H1 (cell line): ENCODE measurements at regions not wholly inside any gene's neighbourhood (a gene's known extent, or its start where the extent isn't known, plus 50 kb on each side); places are given as distances from the start of the nearest gene placed in this dataset.

Experiments
- CTCF ChIA-PET: fragments of 300-600 bp; sonication (Branson Sonifier 250); formaldehyde crosslinking; loops from one replicate; lab custom pipeline; 2021; ENCODE audit not compliant: partially characterized antibody; lab: Charles Lee
- POLR2A ChIA-PET: fragments of 300-600 bp; sonication (Branson Sonifier 250); formaldehyde crosslinking; loops from one replicate; lab custom pipeline; 2021; ENCODE audit warnings: inconsistent platforms; ENCODE audit not compliant: partially characterized antibody; lab: Charles Lee
- DNase-seq, 2 experiments: peaks; one replicate each; pipeline versions ENCODE4 v3.0.0 to v3.0.0-alpha.2; 2010 to 2022; ENCODE audit warnings: low spot score in 2 of 2, low read depth in 1 of 2, mixed read lengths in 1 of 2
- FAIRE-seq: peaks from 2 replicates; lab custom pipeline; 2011; peaks lifted over from hg19 to GRCh38; lab: Jason Lieb, UNC
- H2AFZ ChIP-seq: 2 replicates; pipeline ENCODE4 v1.8.1; 2012; ENCODE audit warnings: low read length, inconsistent platforms
- H2AK5ac ChIP-seq: 2 replicates; pipeline ENCODE4 v1.6.1; 2013; ENCODE audit warnings: low read depth, low read length
- H2BK120ac ChIP-seq: replicated peaks from 2 replicates; pipeline ENCODE3; 2013; ENCODE audit warnings: low read depth, low read length, inconsistent platforms
- H2BK12ac ChIP-seq: 2 replicates; pipeline ENCODE4 v1.6.1; 2013; ENCODE audit warnings: low read depth, low read length
- H2BK15ac ChIP-seq: 2 replicates; pipeline ENCODE4 v1.6.1; 2013; ENCODE audit warnings: low read length
- H2BK20ac ChIP-seq: 2 replicates; pipeline ENCODE4 v1.6.1; 2013; ENCODE audit warnings: low read length
- H2BK5ac ChIP-seq: 2 replicates; pipeline ENCODE4 v1.6.1; 2013; ENCODE audit warnings: low read depth, low read length
- H3K14ac ChIP-seq: 2 replicates; pipeline ENCODE4 v1.6.1; 2013; ENCODE audit warnings: inconsistent platforms; ENCODE audit not compliant: insufficient read length
- H3K18ac ChIP-seq: 2 replicates; pipeline ENCODE4 v1.6.1; 2013; ENCODE audit warnings: low read length; ENCODE audit errors: extremely low read depth
- H3K23ac ChIP-seq: 2 replicates; pipeline ENCODE4 v1.6.1; 2013; ENCODE audit warnings: inconsistent platforms; ENCODE audit not compliant: insufficient read length
- H3K23me2 ChIP-seq: 2 replicates; pipeline ENCODE4 v1.6.1; 2013; ENCODE audit warnings: low read depth, low read length
- H3K27ac ChIP-seq: 2 replicates; pipeline ENCODE4 v1.6.1; 2011; ENCODE audit warnings: low read depth, low read length, inconsistent platforms
- H3K27me3 ChIP-seq, 4 experiments: replicated peaks in 1 of 4; 1 replicate in 1 of 4; 2 replicates in 3 of 4; pipeline versions ENCODE4 v1.6.1 to v1.8.1; 2011 to 2013; ENCODE audit warnings: low read length in 3 of 4, mild to moderate bottlenecking in 3 of 4, inconsistent platforms in 2 of 4, mixed read lengths in 2 of 4, moderate library complexity in 1 of 4; ENCODE audit not compliant: control insufficient read depth in 3 of 4, insufficient read depth in 3 of 4; ENCODE audit errors: extremely low read depth in 1 of 4
- H3K36me3 ChIP-seq, 4 experiments: 2 replicates each; pipeline versions ENCODE4 v1.6.1 to v1.8.1; 2011 to 2013; ENCODE audit warnings: mild to moderate bottlenecking in 4 of 4, low read length in 3 of 4, moderate library complexity in 2 of 4, control low read depth in 1 of 4, inconsistent platforms in 1 of 4; ENCODE audit not compliant: insufficient read depth in 4 of 4, control insufficient read depth in 2 of 4
- H3K4ac ChIP-seq: replicated peaks from 2 replicates; pipeline ENCODE3; 2013; ENCODE audit warnings: low read length, low read depth, mixed read lengths, inconsistent platforms; ENCODE audit not compliant: insufficient read length
- H3K4me1 ChIP-seq, 4 experiments: replicated peaks in 1 of 4; 1 replicate in 1 of 4; 2 replicates in 3 of 4; pipeline versions ENCODE4 v1.6.1 to v1.8.1; 2011 to 2013; ENCODE audit warnings: low read length in 3 of 4, inconsistent platforms in 2 of 4, mixed read lengths in 1 of 4; ENCODE audit not compliant: insufficient read depth in 4 of 4, control insufficient read depth in 3 of 4
- H3K4me2 ChIP-seq, 2 experiments: 2 replicates each; pipeline versions ENCODE4 v1.6.1 to v1.8.1; 2011 to 2013; ENCODE audit warnings: low read depth in 2 of 2, low read length in 2 of 2, control low read depth in 1 of 2, inconsistent platforms in 1 of 2, mild to moderate bottlenecking in 1 of 2; ENCODE audit not compliant: insufficient read depth in 1 of 2
- H3K4me3 ChIP-seq, 4 experiments: fragments of 200-600, 300-600 bp in 1 of 4; sonication (generic), shearing (Covaris generic), sonication (Bioruptor Twin) in 1 of 4; 2 replicates each; pipeline versions ENCODE4 v1.5.1 to v1.8.1; 2011 to 2016; ENCODE audit warnings: low read length in 4 of 4, low read depth in 3 of 4, control low read depth in 2 of 4, inconsistent platforms in 2 of 4, mild to moderate bottlenecking in 2 of 4, mixed read lengths in 1 of 4, moderate library complexity in 1 of 4; ENCODE audit not compliant: insufficient read depth in 2 of 4; ENCODE audit errors: extremely low read depth in 1 of 4
- H3K56ac ChIP-seq: replicated peaks from 2 replicates; pipeline ENCODE3; 2013; ENCODE audit warnings: low read depth, mild to moderate bottlenecking, mixed read lengths, low read length, inconsistent platforms; ENCODE audit not compliant: insufficient read length
- H3K79me1 ChIP-seq: 2 replicates; pipeline ENCODE4 v1.6.1; 2013; ENCODE audit warnings: low read depth, low read length, control low read depth
- H3K79me2 ChIP-seq, 2 experiments: 2 replicates each; pipeline versions ENCODE4 v1.6.1 to v1.8.1; 2012 to 2013; ENCODE audit warnings: low read length in 2 of 2, mild to moderate bottlenecking in 2 of 2, inconsistent platforms in 1 of 2; ENCODE audit not compliant: insufficient read depth in 2 of 2, control insufficient read depth in 1 of 2
- H3K9ac ChIP-seq, 4 experiments: replicated peaks in 1 of 4; 1 replicate in 1 of 4; 2 replicates in 3 of 4; pipeline versions ENCODE4 v1.6.1 to v1.8.1; 2011 to 2013; ENCODE audit warnings: low read depth in 3 of 4, low read length in 3 of 4, control low read depth in 2 of 4, mild to moderate bottlenecking in 2 of 4, moderate library complexity in 2 of 4, inconsistent platforms in 1 of 4; ENCODE audit errors: extremely low read depth in 1 of 4
- H3K9me3 ChIP-seq, 2 experiments: 2 replicates each; pipeline versions ENCODE4 v1.6.1 to v1.8.1; 2012 to 2013; ENCODE audit warnings: mild to moderate bottlenecking in 2 of 2, moderate library complexity in 2 of 2, control low read depth in 1 of 2, inconsistent platforms in 1 of 2, low read depth in 1 of 2, low read length in 1 of 2, mixed read lengths in 1 of 2; ENCODE audit not compliant: insufficient read depth in 2 of 2
- H4K20me1 ChIP-seq, 2 experiments: replicated peaks in 1 of 2; 2 replicates each; pipeline versions ENCODE3 to v1.8.1; 2011 to 2013; ENCODE audit warnings: inconsistent platforms in 2 of 2, low read length in 2 of 2, mild to moderate bottlenecking in 1 of 2; ENCODE audit not compliant: insufficient read depth in 2 of 2, control insufficient read depth in 1 of 2
- H4K5ac ChIP-seq: 2 replicates; pipeline ENCODE4 v1.6.1; 2013; ENCODE audit warnings: low read length, low read depth, mixed read lengths, inconsistent platforms; ENCODE audit not compliant: insufficient read length
- H4K8ac ChIP-seq: 2 replicates; pipeline ENCODE4 v1.8.0; 2013; ENCODE audit warnings: mild to moderate bottlenecking, moderate library complexity, low read length, inconsistent platforms; ENCODE audit not compliant: insufficient read depth; ENCODE audit errors: extremely low read depth
- H4K91ac ChIP-seq: replicated peaks from 2 replicates; pipeline ENCODE3; 2013; ENCODE audit warnings: low read length, mixed read lengths, inconsistent platforms; ENCODE audit not compliant: insufficient read length
- ASH2L ChIP-seq: fragments of 200-600, 300-600 bp; sonication (generic); IDR thresholded peaks from one replicate; pipeline ENCODE4 v1.7.1; 2017; ENCODE audit warnings: low read length
- ATF3 ChIP-seq: IDR thresholded peaks from 2 replicates; pipeline ENCODE4 v1.6.1; 2011; ENCODE audit warnings: low read depth, mild to moderate bottlenecking, low read length; ENCODE audit not compliant: insufficient read depth
- BCL11A ChIP-seq, 2 experiments: IDR thresholded peaks; one replicate each; pipeline ENCODE4 v1.6.1; 2011; ENCODE audit warnings: low read depth in 2 of 2, low read length in 2 of 2, mild to moderate bottlenecking in 2 of 2
- EGR1 ChIP-seq: IDR thresholded peaks from 2 replicates; pipeline ENCODE4 v1.6.1; 2011; ENCODE audit warnings: low read depth, low read length, borderline replicate concordance
- EP300 ChIP-seq, 2 experiments: IDR thresholded peaks; 1 replicate in 1 of 2; 2 replicates in 1 of 2; pipeline ENCODE4 v1.6.1; 2011 to 2012; ENCODE audit warnings: low read depth in 2 of 2, low read length in 2 of 2, mild to moderate bottlenecking in 2 of 2, borderline replicate concordance in 1 of 2, inconsistent platforms in 1 of 2, moderate library complexity in 1 of 2
- FOSL1 ChIP-seq: IDR thresholded peaks from 2 replicates; pipeline ENCODE4 v1.6.1; 2011; ENCODE audit warnings: mild to moderate bottlenecking, low read depth, low read length, moderate library complexity; ENCODE audit not compliant: insufficient read depth
- JUND ChIP-seq: IDR thresholded peaks from 2 replicates; pipeline ENCODE4 v1.6.1; 2011; ENCODE audit warnings: mild to moderate bottlenecking, improper control_type of control experiment, low read length
- KDM1A ChIP-seq: fragments of 200-600, 300-600 bp; sonication (generic); IDR thresholded peaks from 2 replicates; pipeline ENCODE4 v1.7.1; 2016; ENCODE audit warnings: mild to moderate bottlenecking, low read length, borderline replicate concordance
- KDM5A ChIP-seq: fragments of 200-600 bp; IDR thresholded peaks from 2 replicates; pipeline ENCODE4 v1.7.1; 2012; ENCODE audit warnings: mild to moderate bottlenecking, low read length, inconsistent platforms, mixed read lengths
- NANOG ChIP-seq: IDR thresholded peaks from 2 replicates; pipeline ENCODE4 v1.6.1; 2011; ENCODE audit warnings: low read length, low read depth, mild to moderate bottlenecking, inconsistent platforms; ENCODE audit not compliant: insufficient read depth, poor library complexity, severe bottlenecking
- RBBP5 ChIP-seq: IDR thresholded peaks from 2 replicates; pipeline ENCODE4 v1.7.1; 2012; ENCODE audit warnings: low read depth, mild to moderate bottlenecking, inconsistent platforms, low read length, moderate library complexity, borderline replicate concordance
- TAF1 ChIP-seq: IDR thresholded peaks from 2 replicates; pipeline ENCODE4 v1.6.1; 2011; ENCODE audit warnings: mild to moderate bottlenecking, low read depth, low read length
- YY1 ChIP-seq: IDR thresholded peaks from 2 replicates; pipeline ENCODE4 v1.6.1; 2011; ENCODE audit warnings: low read depth, mild to moderate bottlenecking, low read length
- WGBS, 2 experiments: shearing (Covaris generic) in 1 of 2; methylation state at CpG; one replicate each; pipeline versions ENCODE4 v1.1.6 to v1.1.7; 2013 to 2015; ENCODE audit warnings: low lambda C conversion rate in 2 of 2, mixed read lengths in 2 of 2, inconsistent platforms in 1 of 2, low coverage in 1 of 2, missing lambda C conversion rate in 1 of 2; ENCODE audit not compliant: insufficient replicate concordance in 2 of 2, insufficient coverage in 1 of 2, insufficient read length in 1 of 2; ENCODE audit errors: extremely low coverage in 1 of 2, missing lambda C conversion rate in 1 of 2; 5-methylcytosine and 5-hydroxymethylcytosine counted together

- Histone ChIP-seq H3K23me2 (no peaks in the 10 kb centered on the region), H3K9me3 (peaks cover 4 to 6% of the 10 kb centered on the region in 2 experiments; a peak in 1 of 4 replicates), H2BK120ac (no peak overlapping the region), H2BK5ac (no peak overlapping the region), H3K4ac (no peak overlapping the region), H2BK20ac (no peak overlapping the region), H3K23ac (no peak overlapping the region), H3K27me3 (peaks cover 0 to 1% (median 0%) of the 10 kb centered on the region in 4 experiments; a peak in 1 of 7 replicates), H3K4me2 (no peak overlapping the region), H2BK15ac (no peak overlapping the region), H3K9ac (no peak overlapping the region), H3K79me2 (no peaks in the 10 kb centered on the region), H3K4me3 (no peak overlapping the region), H4K5ac (no peak overlapping the region), H3K18ac (no peak overlapping the region), H2AFZ (no peak overlapping the region), H3K27ac (no peak overlapping the region), H3K56ac (no peak overlapping the region), H4K20me1 (no peaks in the 10 kb centered on the region), H3K79me1 (no peaks in the 10 kb centered on the region), H4K8ac (no peak overlapping the region), H4K91ac (no peak overlapping the region), H3K36me3 (no peaks in the 10 kb centered on the region), H3K4me1 (no peaks in the 10 kb centered on the region), H2BK12ac (no peak overlapping the region), H3K14ac (no peak overlapping the region), H2AK5ac (no peak overlapping the region)
- TF ChIP-seq NANOG (no peak), YY1 (no peak), EP300 (IDR thresholded peaks at IDR 0.05; ENCODE audit: borderline replicate concordance in 1 of 2, low read depth in 2 of 2, low read length in 2 of 2) (no peak), ATF3 (no peak), BCL11A (IDR thresholded peaks at IDR 0.05; ENCODE audit: low read depth in 2 of 2, low read length in 2 of 2) (no peak), TAF1 (no peak), FOSL1 (no peak), EGR1 (no peak), KDM5A (no peak), ASH2L (no peak), RBBP5 (no peak), JUND (no peak), KDM1A (no peak)
- FAIRE-seq = no peak
- ChIA-PET POLR2A (no interaction called here), CTCF (interaction anchor here (0.9 to 1.6 kb wide), 2 partner anchors 20 to 187 kb away, joined by 3 read pairs; no protein-coding TSS in a partner anchor)
- DNase-seq = no peak
- 86% methylated on average over 6 of the region's 6 CpGs; no CpG with 5 or more reads in 1 of the 2 experiments for WGBS, 2 experiments
Observed at GRCh38 chr10:58995058-58995596, 181.3 kb upstream of the PHYHIPL start.
